ENCODE measurements at regions not wholly inside any gene's neighbourhood (a gene's known extent, or its start where the extent isn't known, plus 50 kb on each side); places are given as distances from the start of the nearest gene placed in this dataset.
A peak's percentile ranks its signal among the peaks of the same experiment; 100 is the strongest.

DNA sequence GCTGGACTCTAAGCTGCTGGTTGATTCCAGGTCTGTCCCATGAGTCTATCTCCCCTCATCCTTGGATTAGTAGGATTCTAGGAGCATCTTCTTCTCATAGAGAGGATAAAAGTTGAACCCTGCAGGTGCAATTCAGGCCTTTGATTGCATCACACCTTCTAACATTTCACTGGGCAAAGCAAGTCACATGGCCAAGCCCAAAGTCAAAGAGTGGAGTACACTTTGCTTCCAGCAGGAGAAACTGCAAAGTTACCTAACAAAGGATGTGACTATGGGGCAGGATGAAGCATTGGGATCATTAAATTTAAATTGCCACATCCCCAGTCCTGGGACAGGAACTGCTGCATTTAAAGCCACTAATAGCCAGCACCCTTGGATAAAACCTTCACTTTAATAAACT lies 51.0 kb upstream of the EGFLAM start:
- Histone ChIP-seq H3K36me3 (replicated peaks in 1 of 2; ENCODE audit: insufficient read depth in 1 of 2, low read depth in 2 of 2) (no peaks in the 10 kb centered on the region), H3K27me3 (no peaks in the 10 kb centered on the region), H3K4me3 (no peak overlapping the region), H3K27ac (no peak overlapping the region), H3K9me3 (no peaks in the 10 kb centered on the region), H3K4me1 (no peaks in the 10 kb centered on the region)
- intact Hi-C loops (cut with DNase I), result no loop called here
- ATAC-seq (no peak), DNase-seq (no peak)
- TF ChIP-seq, protein P1, sequence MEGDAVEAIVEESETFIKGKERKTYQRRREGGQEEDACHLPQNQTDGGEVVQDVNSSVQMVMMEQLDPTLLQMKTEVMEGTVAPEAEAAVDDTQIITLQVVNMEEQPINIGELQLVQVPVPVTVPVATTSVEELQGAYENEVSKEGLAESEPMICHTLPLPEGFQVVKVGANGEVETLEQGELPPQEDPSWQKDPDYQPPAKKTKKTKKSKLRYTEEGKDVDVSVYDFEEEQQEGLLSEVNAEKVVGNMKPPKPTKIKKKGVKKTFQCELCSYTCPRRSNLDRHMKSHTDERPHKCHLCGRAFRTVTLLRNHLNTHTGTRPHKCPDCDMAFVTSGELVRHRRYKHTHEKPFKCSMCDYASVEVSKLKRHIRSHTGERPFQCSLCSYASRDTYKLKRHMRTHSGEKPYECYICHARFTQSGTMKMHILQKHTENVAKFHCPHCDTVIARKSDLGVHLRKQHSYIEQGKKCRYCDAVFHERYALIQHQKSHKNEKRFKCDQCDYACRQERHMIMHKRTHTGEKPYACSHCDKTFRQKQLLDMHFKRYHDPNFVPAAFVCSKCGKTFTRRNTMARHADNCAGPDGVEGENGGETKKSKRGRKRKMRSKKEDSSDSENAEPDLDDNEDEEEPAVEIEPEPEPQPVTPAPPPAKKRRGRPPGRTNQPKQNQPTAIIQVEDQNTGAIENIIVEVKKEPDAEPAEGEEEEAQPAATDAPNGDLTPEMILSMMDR (IDR thresholded peaks at IDR 0.05), result no peak
- no peak for TF ChIP-seq POLR2A (IDR thresholded peaks at IDR 0.05)

DNA sequence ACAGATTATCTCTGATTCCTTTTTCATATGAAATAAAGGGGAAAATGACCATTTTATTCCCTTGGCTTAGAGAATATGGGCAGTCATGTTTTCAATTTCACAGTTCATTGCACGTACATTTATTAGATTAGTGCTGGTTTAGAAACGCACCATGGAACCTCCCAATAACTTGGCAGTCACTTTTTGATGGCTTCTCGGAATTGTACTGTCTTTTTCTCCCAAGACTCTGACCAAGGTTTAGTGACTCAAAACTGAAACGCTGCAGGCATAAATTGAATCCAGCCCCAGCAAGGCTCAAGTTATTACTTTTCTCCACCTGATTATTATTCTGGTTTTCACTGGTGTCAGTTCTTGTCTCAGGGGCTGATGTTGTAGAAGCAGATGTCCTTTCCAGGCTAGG lies 55.6 kb upstream of the EGFLAM start:
- ATAC-seq (no peak), DNase-seq (no peak)
- TF ChIP-seq POLR2A (IDR thresholded peaks at IDR 0.05), result no peak
- TF ChIP-seq, protein P1 (IDR thresholded peaks at IDR 0.05), result no peak
- H3K4me3 ChIP-seq, result no peak overlapping the region
- H3K27me3 ChIP-seq, result no peaks in the 10 kb centered on the region
- no peaks in the 10 kb centered on the region for H3K9me3 ChIP-seq
- H3K27ac ChIP-seq, result no peak overlapping the region
- intact Hi-C loops (cut with DNase I), result no loop called here
- no peaks in the 10 kb centered on the region for H3K36me3 ChIP-seq (replicated peaks in 1 of 2; ENCODE audit: insufficient read depth in 1 of 2, low read depth in 2 of 2)
- no peaks in the 10 kb centered on the region for H3K4me1 ChIP-seq
- WGBS, 2 donors, result 60 to 64% methylated on average over 4 of the region's 4 CpGs

DNA sequence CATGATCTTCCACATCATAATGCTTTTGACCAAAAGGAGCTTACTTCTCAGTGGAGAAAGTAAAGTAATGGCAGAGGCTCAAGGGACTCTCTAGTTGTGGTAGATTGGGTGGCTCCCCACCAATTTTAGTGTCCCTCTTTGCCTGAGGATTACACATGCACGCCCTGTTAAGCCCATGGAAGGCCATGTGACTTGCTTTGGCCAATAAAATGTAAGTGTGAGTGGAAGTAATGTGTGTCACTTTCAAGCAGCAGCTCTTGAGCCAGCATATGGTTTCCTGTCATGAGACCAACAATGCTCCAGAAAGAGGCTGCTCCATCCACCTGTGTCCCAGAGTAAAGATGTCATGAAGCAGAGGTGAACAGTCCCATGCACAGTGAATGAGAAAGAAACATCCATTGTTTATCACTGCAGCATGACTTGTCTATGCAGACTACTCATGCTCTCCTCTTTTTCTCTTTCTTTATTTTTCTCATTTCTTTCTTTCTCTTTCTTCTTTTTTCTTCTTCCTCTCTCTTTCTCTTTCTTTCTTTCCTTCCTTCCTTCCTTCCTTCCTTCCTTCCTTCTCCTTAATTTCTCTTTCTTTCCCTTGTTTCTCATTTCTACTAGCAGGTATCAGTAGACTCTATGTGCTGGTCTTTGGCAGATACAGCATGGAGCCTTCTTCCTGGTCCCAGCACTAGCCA lies 57.3 kb upstream of the EGFLAM start:
- DNase-seq (no peak), ATAC-seq (no peak)
- TF ChIP-seq POLR2A (IDR thresholded peaks at IDR 0.05), result no peak
- TF ChIP-seq, protein P1 (IDR thresholded peaks at IDR 0.05), result no peak
- Histone ChIP-seq H3K36me3 (replicated peaks in 1 of 2; ENCODE audit: insufficient read depth in 1 of 2, low read depth in 2 of 2) (no peaks in the 10 kb centered on the region), H3K4me3 (no peak overlapping the region), H3K27me3 (no peaks in the 10 kb centered on the region), H3K27ac (no peak overlapping the region), H3K4me1 (no peaks in the 10 kb centered on the region), H3K9me3 (no peaks in the 10 kb centered on the region)
- 46 to 80% methylated on average over 1 of the region's 1 CpG for WGBS, 2 donors
- intact Hi-C loops (cut with DNase I), result no loop called here

DNA sequence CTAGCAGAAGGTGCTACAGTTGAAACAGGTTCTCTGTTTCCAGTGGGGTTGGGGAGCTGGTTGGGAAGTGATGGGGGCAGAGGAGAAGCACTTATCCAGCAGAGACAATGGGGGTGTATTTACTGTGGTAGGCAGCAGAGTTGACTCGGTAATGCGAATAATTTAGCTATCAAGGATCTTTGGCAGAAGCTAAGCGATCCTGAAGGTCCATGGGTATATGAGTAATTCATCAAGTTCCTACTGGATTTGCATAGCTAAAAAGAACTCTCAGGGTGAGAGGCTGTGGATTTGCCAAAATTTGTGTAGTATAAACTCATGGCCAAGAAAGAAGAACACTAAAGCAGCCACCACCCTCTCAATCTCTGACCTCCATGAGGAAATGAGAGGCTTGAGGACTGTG lies 61.2 kb upstream of the EGFLAM start:
- TF ChIP-seq, protein P1 (IDR thresholded peaks at IDR 0.05), result no peak
- no peak for TF ChIP-seq POLR2A (IDR thresholded peaks at IDR 0.05)
- no peak for ATAC-seq

DNA sequence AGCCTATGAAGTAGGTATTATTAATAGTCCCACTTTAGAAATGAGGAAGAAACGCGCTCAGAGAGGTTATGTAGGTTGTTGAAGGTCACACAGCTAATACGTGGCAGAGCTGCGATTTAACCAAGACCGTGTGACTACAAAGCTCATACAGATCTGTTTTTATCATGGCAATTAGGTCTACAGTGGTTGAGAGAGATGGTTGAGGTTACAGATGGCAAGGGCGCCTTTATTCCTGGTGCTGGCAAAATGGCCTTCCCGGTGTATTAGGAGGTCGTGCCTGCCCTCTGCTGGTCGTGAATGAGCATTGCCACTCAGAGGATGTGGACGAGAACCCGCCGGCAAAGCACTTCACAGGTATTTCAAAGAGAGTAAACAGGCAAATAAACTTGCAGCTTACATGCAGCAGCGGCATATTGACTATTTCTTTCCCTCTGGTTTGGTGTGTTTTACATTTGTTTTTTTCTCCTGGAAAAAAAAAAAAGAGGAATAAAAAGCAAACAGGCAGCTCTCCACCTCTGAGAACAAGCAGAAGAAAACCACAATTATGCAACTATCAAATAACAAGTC lies 65.3 kb upstream of the EGFLAM start:
- ATAC-seq (peak; percentile 81), DNase-seq (peak; percentile 76 to 83 (median 78))
- no peak overlapping the region for H3K27ac ChIP-seq
- TF ChIP-seq, protein P1 (IDR thresholded peaks at IDR 0.05), result peak; percentile 36 to 89 (median 87)
- TF ChIP-seq POLR2A (IDR thresholded peaks at IDR 0.05), result no peak
- intact Hi-C loops (cut with DNase I), result loop anchor here (5.0 kb wide), 1 partner anchor 351 kb away; the partner anchor contains the start of gene GDNF
- H3K27me3 ChIP-seq, result no peaks in the 10 kb centered on the region
- H3K4me1 ChIP-seq, result no peaks in the 10 kb centered on the region
- no peaks in the 10 kb centered on the region for H3K9me3 ChIP-seq
- H3K4me3 ChIP-seq, result no peak overlapping the region
- H3K36me3 ChIP-seq (replicated peaks in 1 of 2; ENCODE audit: insufficient read depth in 1 of 2, low read depth in 2 of 2), result no peaks in the 10 kb centered on the region
- WGBS, 2 donors, result 16 to 17% methylated on average over 13 of the region's 13 CpGs

More for the DNA sequence above, 61.2 kb upstream of the EGFLAM start:
- DNase-seq, result no peak
- H3K36me3 ChIP-seq (replicated peaks in 1 of 2; ENCODE audit: insufficient read depth in 1 of 2, low read depth in 2 of 2), result no peaks in the 10 kb centered on the region
- H3K27me3 ChIP-seq, result no peaks in the 10 kb centered on the region
- intact Hi-C loops (cut with DNase I), result loop anchor here (5.0 kb wide), 1 partner anchor 785 kb away; no protein-coding TSS in a partner anchor
- no peak overlapping the region for H3K4me3 ChIP-seq
- WGBS, 2 donors, result 82 to 88% methylated on average over 3 of the region's 3 CpGs
- no peaks in the 10 kb centered on the region for H3K9me3 ChIP-seq
- no peaks in the 10 kb centered on the region for H3K4me1 ChIP-seq
- no peak overlapping the region for H3K27ac ChIP-seq

Data from body of pancreas (tissue), 4 donors.